ENCODE measurements at regions not wholly inside any gene's neighbourhood (a gene's known extent, or its start where the extent isn't known, plus 50 kb on each side); places are given as distances from the start of the nearest gene placed in this dataset.

GRCh38 chr1:244353551-244354091, 98.1 kb downstream of the ADSS2 start:
- no peak for DNase-seq

- DNase-seq: no peak
Observed at GRCh38 chr1:244354810-244355278, 96.9 kb downstream of the ADSS2 start.

GRCh38 chr1:244356376-244356775, 95.3 kb downstream of the ADSS2 start:
- DNase-seq: no peak
